Esophagus mucosa (tissue), 1 donor: ENCODE measurements at regions not wholly inside any gene's neighbourhood (a gene's known extent, or its start where the extent isn't known, plus 50 kb on each side); places are given as distances from the start of the nearest gene placed in this dataset.

Experiments used
- ATAC-seq: fragments of 200-7000 bp; cut with Tn5 transposase; one replicate; pipeline ENCODE4 v1.9.1; 2020
- donor health status: DM: yes; HTN: yes; CAD: no.

DNA sequence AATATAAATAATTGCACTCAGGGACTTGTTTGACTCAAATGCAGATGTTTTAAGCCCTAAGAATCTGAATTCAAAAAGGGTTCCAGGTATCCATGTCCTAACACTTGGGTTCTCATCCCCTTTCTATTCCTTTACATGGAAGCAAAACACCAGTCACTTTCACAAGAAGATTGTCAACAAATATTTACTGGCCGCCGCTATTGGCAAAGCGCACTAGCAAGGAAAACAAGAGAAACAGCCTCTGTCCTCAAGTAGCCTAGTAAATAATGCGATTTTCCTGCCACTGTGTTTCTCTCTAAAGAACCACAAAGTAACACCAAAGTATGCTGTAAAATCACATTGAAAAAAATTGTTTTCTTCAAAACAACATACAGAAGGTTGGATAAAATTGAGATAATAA, 66.7 kb upstream of the EZH2 start:
- ATAC-seq, result no peak

DNA sequence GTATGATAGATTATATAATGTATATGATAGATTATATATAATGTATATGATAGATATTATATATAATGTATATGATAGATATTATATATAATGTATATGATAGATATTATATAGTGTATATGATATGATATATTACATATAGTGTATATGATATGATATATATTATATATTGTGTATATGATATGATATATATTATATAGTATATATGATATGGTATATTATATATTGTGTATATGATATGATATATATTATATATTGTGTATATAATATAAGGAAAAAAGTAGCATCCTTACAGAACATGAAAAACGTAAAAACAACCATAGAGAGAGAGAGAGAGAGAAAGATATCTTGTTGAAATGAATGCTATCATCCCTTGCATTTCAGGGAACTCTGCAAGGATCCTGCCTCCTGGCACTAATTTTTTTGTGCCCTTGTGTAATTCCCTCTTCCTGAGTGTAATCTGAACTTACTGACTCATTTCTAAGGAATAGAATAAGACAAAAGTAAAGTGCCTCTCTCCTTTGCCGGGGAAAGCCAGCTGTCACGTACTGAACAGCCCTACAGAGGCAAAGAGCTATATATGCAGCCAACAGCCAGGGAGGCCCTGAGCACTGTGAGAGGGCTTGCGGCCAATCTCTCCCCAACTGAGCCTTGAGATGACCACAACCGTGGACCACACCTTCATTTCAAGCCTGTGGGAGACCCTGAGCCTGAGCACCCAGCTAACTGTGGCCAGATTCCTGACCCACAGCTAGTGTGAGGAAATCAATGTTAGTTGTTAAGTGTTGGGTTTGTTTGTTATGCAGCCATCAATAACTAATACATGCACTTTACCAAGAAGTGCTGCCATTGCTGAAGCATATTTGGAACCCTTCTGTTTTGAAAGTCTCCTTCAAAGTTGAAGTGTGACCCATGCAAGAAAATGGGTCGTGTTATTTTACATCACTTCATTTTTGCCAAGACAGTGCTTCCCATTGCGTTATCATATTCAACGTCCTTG, 61.1 kb upstream of the EZH2 start:
- ATAC-seq, result no peak

DNA sequence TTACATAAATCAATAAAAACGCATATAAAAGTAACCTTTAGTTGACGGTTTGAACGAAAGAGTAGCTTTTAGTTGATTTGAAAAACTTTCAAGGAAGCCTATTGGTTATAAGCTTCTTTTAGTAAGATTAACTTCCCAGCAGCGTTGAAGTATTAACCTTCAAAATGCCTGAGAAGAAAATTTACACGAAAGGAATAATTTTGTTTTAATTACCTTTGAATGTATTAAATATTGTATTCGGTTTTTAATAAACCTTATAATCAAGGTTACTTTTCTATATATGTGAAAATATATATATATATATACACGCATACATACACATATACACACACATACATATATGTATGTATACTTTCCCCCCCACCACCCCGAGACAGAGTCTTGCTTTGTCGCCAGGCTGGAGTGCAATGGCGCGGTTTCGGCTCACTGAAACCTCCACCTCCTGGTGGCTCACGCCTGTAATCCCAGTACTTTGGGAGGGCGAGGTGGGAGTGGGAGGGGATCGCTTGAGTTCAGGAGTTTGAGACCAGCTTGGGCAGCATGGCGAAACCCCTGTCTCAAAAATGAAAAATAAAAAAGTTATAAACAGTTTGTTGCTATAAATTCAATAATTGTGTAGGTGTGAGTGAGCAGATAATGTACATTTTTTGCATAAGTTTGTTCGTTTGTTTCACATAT, 57.6 kb upstream of the EZH2 start:
- ATAC-seq, result peak; percentile 75

DNA sequence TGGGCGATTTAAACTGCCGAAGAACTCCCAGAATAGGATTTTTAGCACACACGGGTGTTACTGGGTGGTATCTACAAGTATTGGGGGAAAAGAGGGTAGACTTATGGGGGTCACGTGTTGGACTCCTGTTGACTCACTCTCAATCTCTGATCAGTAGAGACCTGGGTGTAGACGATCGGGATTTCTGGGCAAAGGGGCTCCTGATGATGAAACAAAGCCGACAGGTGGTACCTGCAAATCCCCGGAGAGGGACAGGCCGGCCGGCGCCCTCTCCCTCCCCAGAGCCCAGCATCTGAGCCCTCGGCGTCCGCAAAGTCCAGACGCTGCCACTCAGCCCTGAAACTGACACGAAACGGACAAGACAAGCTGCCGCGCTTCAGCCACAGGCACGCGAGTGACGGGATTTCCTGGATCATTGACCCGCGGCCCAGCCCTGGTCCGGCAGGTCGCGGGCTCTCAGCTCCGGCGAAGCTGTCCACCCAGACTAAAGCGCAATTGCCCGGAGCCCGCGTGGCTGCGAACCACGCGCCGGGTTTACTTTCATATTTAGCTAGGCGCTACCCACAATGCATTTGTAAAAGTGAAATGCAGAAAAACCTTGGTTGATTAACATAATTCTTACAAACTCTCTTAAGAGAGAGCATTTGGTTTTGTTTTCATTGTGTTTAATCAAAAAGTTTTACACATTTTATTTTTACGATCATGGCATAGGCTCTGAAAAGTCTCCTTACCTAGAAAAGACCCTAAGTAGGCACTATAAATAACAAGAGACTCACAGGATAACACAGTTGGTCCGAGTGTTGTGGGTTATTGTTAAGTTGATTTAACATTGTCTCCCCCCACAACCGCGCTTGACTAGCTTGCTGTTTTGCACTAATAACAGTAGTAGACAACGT, 56.9 kb upstream of the EZH2 start:
- ATAC-seq, result peak; percentile 91

DNA sequence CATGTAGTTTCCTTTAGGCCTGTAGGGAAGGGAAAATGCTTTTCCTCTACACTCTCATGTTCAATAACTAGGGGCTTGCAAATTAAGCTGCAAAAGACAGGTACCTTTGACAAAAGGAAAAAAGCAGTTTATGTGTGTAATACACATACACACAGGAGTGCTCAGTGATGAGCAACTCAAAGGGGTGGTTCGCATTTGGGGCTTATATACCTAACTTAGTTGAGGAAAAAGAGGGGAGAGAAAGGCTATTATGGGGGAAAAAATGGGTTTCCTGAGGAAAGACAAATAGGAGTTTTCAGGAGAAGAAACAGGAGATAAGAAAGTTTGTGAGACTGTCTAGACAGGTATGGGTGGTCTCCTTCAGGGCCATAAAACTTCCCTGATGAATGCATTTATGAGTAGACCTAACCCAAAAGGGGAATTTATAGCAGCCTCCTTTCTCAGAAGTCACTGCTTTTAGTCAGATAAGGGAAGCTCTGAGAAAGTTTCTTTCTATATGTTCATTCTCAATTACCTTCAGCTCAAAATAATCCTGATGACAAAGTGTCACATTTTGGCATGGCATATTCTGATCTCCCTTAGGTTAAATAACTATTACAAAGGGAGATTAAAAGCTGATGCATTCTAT, 55.2 kb upstream of the EZH2 start:
- ATAC-seq, result no peak

DNA sequence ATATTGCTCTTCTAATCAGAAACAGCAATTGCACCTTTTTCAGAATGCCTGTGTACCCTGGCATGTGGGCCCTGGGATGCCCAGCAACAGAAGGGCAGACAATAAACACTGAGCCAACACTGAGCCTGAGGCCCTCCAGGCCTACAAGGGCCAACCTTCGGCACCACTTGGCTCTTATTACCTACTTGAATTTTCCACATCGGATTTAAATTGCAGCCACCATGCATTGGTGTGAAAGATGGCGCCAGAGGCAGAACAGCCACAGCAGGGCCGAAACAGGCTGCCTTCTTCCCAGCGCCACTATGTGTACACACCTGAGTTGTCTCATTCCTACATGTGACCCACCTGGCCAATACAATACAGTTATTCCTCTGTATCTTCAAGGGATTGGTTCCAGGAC, 51.4 kb upstream of the EZH2 start:
- no peak for ATAC-seq
